ENCODE measurements at regions not wholly inside any gene's neighbourhood (a gene's known extent, or its start where the extent isn't known, plus 50 kb on each side); places are given as distances from the start of the nearest gene placed in this dataset.

- ATAC-seq (ENCODE audit: low read depth) (no peak), DNase-seq (no peak)
- Histone ChIP-seq H2AFZ (ENCODE audit: insufficient read depth, low read depth, low read length, poor library complexity, severe bottlenecking) (no peak overlapping the region), H3K4me1 (ENCODE audit: control insufficient read depth in 2 of 2, insufficient read depth in 2 of 2, low read length in 2 of 2) (peaks cover 9 to 15% of the 10 kb centered on the region in 2 donors), H3K9ac (ENCODE audit: low read length) (no peak overlapping the region), H3K27me3 (replicated peaks in 1 of 4; ENCODE audit: control extremely low read depth in 1 of 4, control insufficient read depth in 3 of 4, insufficient read depth in 4 of 4, low read length in 3 of 4) (peaks cover 0 to 17% (median 4%) of the 10 kb centered on the region in 4 experiments), H3K36me3 (replicated peaks in 1 of 2; ENCODE audit: control extremely low read depth in 1 of 2, control insufficient read depth in 1 of 2, extremely low read depth in 1 of 2, insufficient read depth in 2 of 2, low read length in 1 of 2) (no peaks in the 10 kb centered on the region), H3K9me3 (ENCODE audit: control extremely low read depth in 1 of 3, control insufficient read depth in 2 of 3, insufficient read depth in 1 of 3, low read length in 2 of 3) (peaks cover 0 to 4% (median 0%) of the 10 kb centered on the region in 3 donors), H3K4me2 (replicated peaks; ENCODE audit: low read depth, low read length, poor library complexity, severe bottlenecking) (no peak overlapping the region), H3K27ac (ENCODE audit: low read length in 2 of 2) (no peak overlapping the region), H3K79me2 (ENCODE audit: control insufficient read depth, insufficient read depth, low read length) (no peaks in the 10 kb centered on the region), H3K4me3 (ENCODE audit: control extremely low read depth in 1 of 5, extremely low read depth in 1 of 5, insufficient read depth in 1 of 5, low read depth in 2 of 5, low read length in 4 of 5) (no peak overlapping the region), H4K20me1 (ENCODE audit: control insufficient read depth, insufficient read depth, low read length, poor library complexity, severe bottlenecking) (no peaks in the 10 kb centered on the region)
- Mint-ChIP-seq H3K4me1 (peaks cover 23% of the 10 kb centered on the region), H3K27me3 (peaks cover 38% of the 10 kb centered on the region), H3K9me3 (ENCODE audit: insufficient read depth) (no peaks in the 10 kb centered on the region), H3K4me3 (no peak overlapping the region), H3K27ac (no peak overlapping the region)
- 64% methylated on average over 3 of the region's 3 CpGs for WGBS (ENCODE audit: insufficient coverage)
- ChIA-PET CTCF (no interaction called here), POLR2A (no interaction called here)
- TF ChIP-seq EZH2 (IDR thresholded peaks at IDR 0.05; ENCODE audit: borderline replicate concordance, insufficient read depth, low read depth, low read length, poor library complexity, severe bottlenecking) (no peak), CTCF (IDR thresholded peaks at IDR 0.05) (no peak)
- intact Hi-C loops (cut with micrococcal nuclease): no loop called here
Measured at GRCh38 chr20:51080516-51080915, 57.6 kb upstream of the KCNG1 start.

GRCh38 chr20:51079488-51079887 is 56.6 kb upstream of the KCNG1 start:
- Histone ChIP-seq H3K79me2 (ENCODE audit: control insufficient read depth, insufficient read depth, low read length) (no peaks in the 10 kb centered on the region), H3K27me3 (replicated peaks in 1 of 4; ENCODE audit: control extremely low read depth in 1 of 4, control insufficient read depth in 3 of 4, insufficient read depth in 4 of 4, low read length in 3 of 4) (peaks cover 0 to 22% (median 4%) of the 10 kb centered on the region in 4 experiments), H3K4me2 (replicated peaks; ENCODE audit: low read depth, low read length, poor library complexity, severe bottlenecking) (no peak overlapping the region), H3K9ac (ENCODE audit: low read length) (no peak overlapping the region), H3K4me3 (ENCODE audit: control extremely low read depth in 1 of 5, extremely low read depth in 1 of 5, insufficient read depth in 1 of 5, low read depth in 2 of 5, low read length in 4 of 5) (no peak overlapping the region), H2AFZ (ENCODE audit: insufficient read depth, low read depth, low read length, poor library complexity, severe bottlenecking) (no peak overlapping the region), H3K36me3 (replicated peaks in 1 of 2; ENCODE audit: control extremely low read depth in 1 of 2, control insufficient read depth in 1 of 2, extremely low read depth in 1 of 2, insufficient read depth in 2 of 2, low read length in 1 of 2) (no peaks in the 10 kb centered on the region), H3K9me3 (ENCODE audit: control extremely low read depth in 1 of 3, control insufficient read depth in 2 of 3, insufficient read depth in 1 of 3, low read length in 2 of 3) (peaks cover 0 to 4% (median 0%) of the 10 kb centered on the region in 3 donors), H4K20me1 (ENCODE audit: control insufficient read depth, insufficient read depth, low read length, poor library complexity, severe bottlenecking) (no peaks in the 10 kb centered on the region), H3K4me1 (ENCODE audit: control insufficient read depth in 2 of 2, insufficient read depth in 2 of 2, low read length in 2 of 2) (peaks cover 9 to 11% of the 10 kb centered on the region in 2 donors), H3K27ac (ENCODE audit: low read length in 2 of 2) (no peak overlapping the region)
- H3K9me3 Mint-ChIP-seq (ENCODE audit: insufficient read depth): no peaks in the 10 kb centered on the region
- ATAC-seq (ENCODE audit: low read depth) (no peak), DNase-seq (no peak)
- no peak overlapping the region for H3K27ac Mint-ChIP-seq
- WGBS (ENCODE audit: insufficient coverage): no CpG with 5 or more reads among the region's 2 CpGs
- ChIA-PET CTCF (no interaction called here), POLR2A (no interaction called here)
- no peak overlapping the region for H3K4me3 Mint-ChIP-seq
- H3K27me3 Mint-ChIP-seq: peaks cover 41% of the 10 kb centered on the region
- intact Hi-C loops (cut with micrococcal nuclease): no loop called here
- TF ChIP-seq EZH2 (IDR thresholded peaks at IDR 0.05; ENCODE audit: borderline replicate concordance, insufficient read depth, low read depth, low read length, poor library complexity, severe bottlenecking) (no peak), CTCF (IDR thresholded peaks at IDR 0.05) (no peak)
- peaks cover 22% of the 10 kb centered on the region for H3K4me1 Mint-ChIP-seq
